NCI-H146 treated with DMSO at 0.1 percent for 48 hours (cell line): ENCODE measurements at regions not wholly inside any gene's neighbourhood (a gene's known extent, or its start where the extent isn't known, plus 50 kb on each side); places are given as distances from the start of the nearest gene placed in this dataset.
"Not testable (repeated sequence)": the region's sequence is repeated elsewhere in the genome, so short reads cannot be mapped to it uniquely, and the experiment has no call there.

Experiments
- DNase-seq: peaks from one replicate; lab custom pipeline; 2025; ENCODE audit not compliant: unreplicated experiment; lab: John Stamatoyannopoulos, UW

GRCh38 chr20:2203436-2203835, 92.4 kb upstream of the TGM3 start:
- DNase-seq, result no peak

GRCh38 chr20:2204021-2204420, 91.8 kb upstream of the TGM3 start:
- no peak for DNase-seq

DNA sequence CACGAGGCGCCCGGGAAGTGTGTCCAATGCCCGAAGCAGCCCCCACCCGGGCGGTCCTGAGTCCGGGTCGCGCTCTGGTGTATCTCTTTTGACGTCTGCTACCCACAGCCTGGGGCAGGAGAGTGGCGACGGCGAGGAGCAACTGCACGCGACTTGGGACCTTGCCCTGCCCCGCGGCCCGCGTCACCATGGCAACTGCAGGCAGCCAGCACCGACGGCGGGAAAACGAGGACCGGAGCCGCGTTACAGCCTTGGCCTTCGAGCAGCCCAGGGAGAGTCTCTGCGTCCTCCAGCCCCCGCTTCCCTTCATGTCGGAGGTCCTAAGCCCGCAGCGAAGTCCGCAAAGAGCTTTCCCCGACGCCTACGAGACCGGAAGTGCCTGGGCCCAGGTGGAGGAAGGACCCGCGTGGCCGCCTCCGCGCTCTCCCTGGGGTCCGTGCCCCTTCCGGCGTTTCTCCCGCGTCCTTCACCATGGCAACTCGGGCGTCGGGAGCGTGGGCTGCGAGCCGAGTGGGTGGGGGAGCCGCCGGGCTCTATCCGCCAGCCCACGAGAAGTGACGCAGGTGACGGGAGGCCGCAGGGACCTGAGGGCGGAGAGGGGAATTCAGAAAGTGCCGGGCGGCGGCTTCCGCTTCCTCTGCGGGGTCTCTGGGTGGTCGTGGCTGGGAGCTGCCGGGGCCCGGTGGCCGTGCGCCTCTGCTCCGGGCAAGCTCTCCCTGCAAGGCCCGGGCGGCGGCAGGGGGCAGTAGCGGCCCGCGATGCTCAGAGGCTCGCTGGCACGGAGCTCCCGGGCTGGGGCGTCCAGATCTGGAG, 88.6 kb upstream of the TGM3 start:
- DNase-seq, result peak; percentile 68

GRCh38 chr20:2207770-2208097, 88.1 kb upstream of the TGM3 start:
- peak; percentile 67 for DNase-seq

DNA sequence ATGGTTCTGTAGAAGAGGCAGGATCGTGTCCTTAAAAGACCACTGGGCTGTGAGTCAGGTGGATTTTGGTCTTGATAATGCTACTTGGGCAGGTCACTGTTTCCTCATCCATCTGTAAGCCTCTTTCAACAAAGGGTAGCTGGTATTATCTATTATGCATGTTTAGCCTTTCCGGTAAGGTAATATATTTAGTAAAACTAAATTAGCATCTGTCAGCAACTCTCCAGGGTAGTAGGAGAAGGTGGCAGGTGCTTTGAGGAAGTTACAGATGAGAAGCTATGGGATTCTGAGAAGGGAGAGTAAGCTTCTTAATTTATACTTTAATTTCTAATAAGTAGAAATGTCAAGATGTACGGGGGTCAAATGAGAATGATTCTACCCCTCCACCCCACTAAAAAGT, 86.9 kb upstream of the TGM3 start:
- DNase-seq, result no peak

DNA sequence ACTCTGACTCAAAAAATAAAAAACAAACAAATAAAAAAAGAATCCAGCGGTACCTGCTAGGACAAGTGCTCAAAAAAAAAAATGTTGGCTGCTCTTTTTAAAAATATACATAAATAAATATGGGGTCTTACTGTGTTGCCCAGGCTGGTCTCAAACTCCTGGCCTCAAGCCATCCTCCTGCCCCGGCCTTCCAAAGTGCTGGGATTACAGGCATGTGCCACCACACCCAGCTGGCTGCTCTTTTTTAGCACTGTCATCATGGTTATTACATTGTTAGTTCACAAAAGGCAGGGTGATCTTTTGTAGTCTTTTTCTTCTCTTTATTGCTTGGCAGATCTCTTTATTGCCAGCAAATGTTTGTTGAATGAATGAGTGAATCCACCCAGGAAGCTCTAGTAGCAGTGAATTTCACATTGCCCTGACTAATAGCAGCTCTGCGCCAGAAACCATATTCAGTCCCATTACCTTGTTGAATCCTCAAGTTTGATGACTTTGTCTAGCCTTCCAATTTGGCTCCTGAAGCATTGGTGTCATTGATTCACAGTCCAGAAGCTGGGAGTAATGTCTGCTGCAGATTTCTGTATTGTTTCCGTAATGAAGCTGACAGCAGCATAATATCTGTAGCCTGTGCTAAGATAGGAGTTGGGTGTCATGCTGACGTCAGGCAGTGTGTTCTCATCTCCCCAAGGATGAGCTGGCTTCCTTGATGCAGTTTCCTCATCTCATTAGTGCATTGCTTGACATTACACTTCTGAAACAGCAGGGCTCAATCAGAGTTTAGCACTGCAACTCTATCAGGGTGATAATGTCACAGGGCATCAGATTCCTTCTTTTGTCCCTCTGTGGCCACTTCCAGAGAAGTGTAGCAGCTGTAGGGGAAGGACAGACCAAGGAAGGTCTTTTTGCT, 84.9 kb upstream of the TGM3 start:
- no peak for DNase-seq

GRCh38 chr20:2212456-2213015, 83.3 kb upstream of the TGM3 start:
- no peak for DNase-seq

DNA sequence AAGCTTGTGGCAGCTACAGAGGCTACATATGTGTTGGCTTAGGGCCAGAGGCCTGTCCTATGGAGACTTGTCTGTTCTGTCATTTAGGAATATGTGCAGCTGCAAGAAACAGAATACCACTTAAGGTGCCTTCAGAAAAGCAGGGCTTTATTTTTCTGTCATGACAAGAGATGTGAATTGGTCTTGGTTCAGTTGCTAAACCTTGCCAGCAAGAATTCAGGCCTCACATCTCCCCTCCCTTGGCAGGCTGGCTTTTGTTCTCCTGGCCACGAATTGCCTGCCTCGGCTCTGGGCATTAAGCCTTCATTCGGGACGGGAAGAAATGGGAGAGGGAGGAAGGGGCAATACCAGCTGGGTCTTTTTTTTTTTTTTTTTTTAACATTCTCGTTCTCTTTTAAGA, 82.4 kb upstream of the TGM3 start:
- no peak for DNase-seq

DNA sequence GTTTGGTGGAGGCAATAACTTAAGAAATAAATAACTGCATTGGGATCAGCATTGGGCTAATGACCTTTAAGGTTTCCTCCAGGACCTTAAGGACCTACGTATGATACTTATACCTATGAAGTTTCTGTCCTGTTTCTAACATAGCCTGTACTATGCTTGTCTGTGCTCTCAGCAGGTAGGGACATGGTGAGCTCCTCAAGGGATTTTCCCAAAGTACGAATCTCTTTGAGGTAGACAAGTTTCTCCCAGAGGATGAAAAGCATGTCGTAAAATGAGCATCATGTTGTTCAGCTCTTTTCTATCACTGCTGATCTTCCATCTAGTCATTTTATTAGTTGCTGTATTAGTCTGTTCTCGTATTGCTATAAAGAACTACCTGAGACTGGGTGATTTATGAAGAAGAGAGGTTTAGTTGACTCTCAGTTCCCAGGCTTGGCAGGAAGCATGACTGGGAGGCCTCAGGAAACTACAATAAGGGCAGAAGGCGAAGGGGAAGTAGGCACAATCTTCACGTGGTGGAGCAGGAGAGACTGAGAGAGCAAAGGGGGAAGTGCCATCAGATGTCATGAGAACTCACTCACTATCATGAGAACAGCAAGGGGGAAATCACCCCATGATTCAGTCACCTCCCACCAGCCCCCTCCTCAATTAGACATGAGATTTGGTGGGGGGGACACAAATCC, 77.8 kb upstream of the TGM3 start:
- DNase-seq, result no peak

DNA sequence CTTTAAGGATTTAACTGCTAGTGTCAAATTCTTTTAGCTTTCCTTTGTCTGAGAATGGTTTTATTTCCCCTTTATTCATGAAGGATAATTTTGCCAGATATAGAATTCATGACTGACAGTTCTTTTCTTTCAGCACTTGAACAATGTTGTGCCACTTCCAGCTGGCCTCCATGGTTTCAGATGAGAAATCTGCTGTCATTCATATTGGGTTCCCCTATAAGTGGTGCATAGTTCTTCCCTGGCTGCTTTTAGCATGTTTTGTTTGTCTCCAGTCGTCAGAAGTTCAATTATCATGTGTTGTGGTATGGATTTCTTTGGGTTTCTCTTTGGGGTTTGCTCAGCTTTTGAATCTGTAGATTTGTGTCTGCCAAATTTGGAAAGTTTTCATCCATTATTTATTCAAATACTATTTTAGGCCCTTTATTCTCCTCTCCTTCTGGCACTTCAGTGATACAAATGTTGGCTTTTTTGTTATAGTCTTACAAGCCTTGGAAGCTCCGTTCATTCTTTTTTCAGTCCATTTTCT, 76.3 kb upstream of the TGM3 start:
- no peak for DNase-seq

DNA sequence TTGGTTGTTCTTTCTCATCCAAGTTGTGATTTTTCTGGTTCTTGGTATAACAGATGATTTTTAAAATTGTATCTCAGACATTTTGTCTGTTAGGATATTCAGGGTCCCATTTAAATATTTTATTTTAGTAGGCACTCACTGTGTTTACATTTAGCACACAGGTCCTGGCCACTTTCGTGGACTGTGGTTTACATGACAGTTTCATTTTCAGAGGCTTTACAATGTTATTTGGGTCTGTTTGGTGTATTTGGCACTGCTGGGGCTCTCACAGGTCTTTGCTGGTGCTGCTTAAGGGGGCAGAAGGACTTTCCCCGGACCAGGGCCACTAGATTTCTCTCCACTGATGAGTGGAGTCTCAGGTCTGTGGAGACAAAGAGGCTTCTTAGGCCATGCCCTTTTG, 75.5 kb upstream of the TGM3 start:
- DNase-seq, result no peak

- no peak for DNase-seq
These were observed 73.9 kb upstream of the TGM3 start for GRCh38 chr20:2221921-2222320.

- no peak for DNase-seq
These were observed 72.0 kb upstream of the TGM3 start for GRCh38 chr20:2223558-2224367.

DNA sequence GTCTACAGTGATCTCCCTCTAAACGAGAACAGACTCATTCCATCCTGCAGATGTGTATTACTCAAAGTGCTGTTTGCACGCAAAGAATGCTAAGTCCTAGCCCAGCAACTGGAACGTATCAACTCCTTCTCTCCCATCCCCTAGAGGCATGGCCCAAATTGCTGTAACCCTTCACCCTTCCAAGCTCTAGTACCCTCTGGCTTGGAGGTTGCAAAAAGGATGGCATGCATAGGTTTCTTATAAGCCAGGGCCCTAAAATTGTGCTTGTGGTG, 71.5 kb upstream of the TGM3 start:
- DNase-seq, result no peak

- DNase-seq, result not testable (repeated sequence)
These were observed 68.5 kb upstream of the TGM3 start for GRCh38 chr20:2227285-2227684.

- DNase-seq, result no peak
These were observed 67.9 kb upstream of the TGM3 start for GRCh38 chr20:2227861-2228260.

GRCh38 chr20:2228926-2229325, 66.9 kb upstream of the TGM3 start:
- DNase-seq, result no peak

GRCh38 chr20:2230726-2231488, 64.9 kb upstream of the TGM3 start:
- no peak for DNase-seq

DNA sequence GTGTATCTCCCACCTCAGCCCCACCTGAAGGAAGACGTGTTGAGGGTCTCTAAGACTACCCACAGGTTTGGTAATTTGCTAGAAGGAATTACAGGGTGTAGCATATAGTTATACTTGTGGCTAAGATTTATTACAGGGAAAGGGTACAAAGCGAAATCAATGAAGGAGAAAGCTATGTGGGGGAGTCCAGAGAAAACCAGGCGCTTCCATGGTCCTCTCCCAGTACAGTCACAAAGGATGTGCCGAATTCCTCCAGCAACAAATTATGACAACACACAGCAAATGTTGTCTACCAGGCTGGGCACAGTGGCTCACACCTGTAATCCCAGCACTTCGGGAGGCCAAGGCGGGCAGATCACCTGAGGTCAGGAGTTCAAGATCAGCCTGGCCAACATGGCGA, 64.1 kb upstream of the TGM3 start:
- no peak for DNase-seq
